ENCODE measurements at regions not wholly inside any gene's neighbourhood (a gene's known extent, or its start where the extent isn't known, plus 50 kb on each side); places are given as distances from the start of the nearest gene placed in this dataset.
"Not testable (repeated sequence)": the region's sequence is repeated elsewhere in the genome, so short reads cannot be mapped to it uniquely, and the experiment has no call there.

DNA sequence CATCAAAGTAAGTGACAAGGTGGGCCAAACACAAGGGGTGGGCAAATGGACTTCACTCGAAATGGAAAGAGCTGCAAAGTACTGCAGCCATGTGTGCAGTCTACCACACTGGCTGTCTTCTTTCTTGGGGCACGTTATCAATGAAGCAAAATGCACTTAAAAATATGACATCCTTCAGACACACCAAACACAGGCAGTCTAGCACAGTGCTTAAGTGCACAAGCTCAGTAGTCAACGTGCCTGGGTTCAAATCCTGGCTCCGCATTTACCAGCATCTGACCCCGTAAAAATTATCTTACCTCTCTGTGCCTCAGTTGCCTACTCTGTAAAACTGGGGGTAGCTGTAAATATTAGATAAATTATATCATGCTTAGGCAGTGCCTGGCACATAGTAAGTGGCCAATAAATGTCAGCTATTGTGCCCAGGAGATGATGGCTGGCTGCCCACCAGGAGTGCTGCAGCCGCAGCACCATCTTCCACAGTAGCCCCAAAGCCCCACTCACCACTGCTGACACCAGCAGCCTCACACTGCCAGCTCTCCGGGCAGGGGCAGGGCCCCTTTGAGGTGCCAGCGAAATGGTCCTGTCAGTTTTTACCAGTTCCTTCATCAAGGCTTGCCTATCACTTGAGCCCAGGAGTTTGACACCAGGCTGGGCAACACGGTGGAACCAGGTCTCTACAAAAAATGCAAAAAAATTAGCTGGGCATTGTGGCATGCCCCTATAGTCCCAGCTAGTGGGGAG, 121.8 kb upstream of the SLC1A4 start:
- H3K27ac Mint-ChIP-seq = no peak overlapping the region
- no peak overlapping the region for H3K4me3 Mint-ChIP-seq
- no peaks in the 10 kb centered on the region for H3K4me1 Mint-ChIP-seq
- ATAC-seq = no peak
- no peaks in the 10 kb centered on the region for H3K9me3 Mint-ChIP-seq
- no peak for DNase-seq
- H3K27me3 Mint-ChIP-seq = peaks cover 29% of the 10 kb centered on the region

- Mint-ChIP-seq H3K9me3 (no peaks in the 10 kb centered on the region), H3K27me3 (peaks cover 29% of the 10 kb centered on the region), H3K4me1 (peaks cover 4% of the 10 kb centered on the region), H3K27ac (peak overlapping the region in 1 of 2 donors; percentile 59), H3K4me3 (no peak overlapping the region)
- DNase-seq = no peak
- ATAC-seq = no peak
Observed at GRCh38 chr2:64869126-64869525, 120.1 kb upstream of the SLC1A4 start.

GRCh38 chr2:64873472-64873924, 115.7 kb upstream of the SLC1A4 start:
- H3K27me3 Mint-ChIP-seq = peaks cover 8% of the 10 kb centered on the region
- H3K4me1 Mint-ChIP-seq = peaks cover 4% of the 10 kb centered on the region
- H3K27ac Mint-ChIP-seq = no peak overlapping the region
- peak; percentile 88 for ATAC-seq
- DNase-seq = peak; percentile 81 to 82
- peak overlapping the region; percentile 2 to 26 for H3K4me3 Mint-ChIP-seq
- H3K9me3 Mint-ChIP-seq = no peaks in the 10 kb centered on the region

GRCh38 chr2:64874593-64874992, 114.6 kb upstream of the SLC1A4 start:
- ATAC-seq = no peak
- DNase-seq = no peak
- H3K27ac Mint-ChIP-seq = no peak overlapping the region
- H3K4me3 Mint-ChIP-seq = no peak overlapping the region
- H3K4me1 Mint-ChIP-seq = peaks cover 4% of the 10 kb centered on the region
- no peaks in the 10 kb centered on the region for H3K27me3 Mint-ChIP-seq
- no peaks in the 10 kb centered on the region for H3K9me3 Mint-ChIP-seq

- Mint-ChIP-seq H3K4me1 (peaks cover 4% of the 10 kb centered on the region), H3K27ac (no peak overlapping the region), H3K9me3 (no peaks in the 10 kb centered on the region), H3K4me3 (no peak overlapping the region), H3K27me3 (no peaks in the 10 kb centered on the region)
- no peak for DNase-seq
- ATAC-seq = no peak
Observed at GRCh38 chr2:64875368-64875767, 113.8 kb upstream of the SLC1A4 start.

DNA sequence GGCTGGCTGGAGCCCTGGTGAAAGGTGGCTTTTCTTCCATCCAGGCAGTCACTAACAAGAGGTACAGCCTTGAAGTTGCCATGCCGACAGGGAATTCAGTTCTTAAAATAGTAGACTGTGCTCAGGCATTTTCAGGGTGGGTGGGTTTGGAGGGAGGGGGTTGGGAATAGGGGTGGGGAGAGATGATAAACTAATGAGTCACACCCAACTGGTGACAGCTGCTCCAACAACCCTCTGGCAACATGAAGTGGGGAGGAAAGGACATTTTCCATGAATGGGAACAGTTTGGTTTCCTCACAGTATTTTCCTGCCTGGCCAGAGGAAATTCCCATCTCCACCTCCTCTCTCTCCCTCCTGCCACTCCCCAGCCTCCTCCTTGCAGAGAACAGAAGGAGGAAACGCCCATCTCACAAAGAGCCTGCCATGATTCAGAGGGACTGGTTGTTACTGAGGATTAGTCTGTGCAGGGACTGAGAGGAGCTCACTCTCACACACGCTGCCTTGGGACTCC, 113.0 kb upstream of the SLC1A4 start:
- Mint-ChIP-seq H3K4me3 (no peak overlapping the region), H3K4me1 (peaks cover 4% of the 10 kb centered on the region)
- DNase-seq = no peak

GRCh38 chr2:64879745-64880144, 109.5 kb upstream of the SLC1A4 start:
- H3K9me3 Mint-ChIP-seq = no peaks in the 10 kb centered on the region
- H3K4me1 Mint-ChIP-seq = no peaks in the 10 kb centered on the region
- H3K27me3 Mint-ChIP-seq = no peaks in the 10 kb centered on the region
- ATAC-seq (no peak), DNase-seq (no peak)
- H3K27ac Mint-ChIP-seq = no peak overlapping the region
- no peak overlapping the region for H3K4me3 Mint-ChIP-seq

More for the DNA sequence above, 113.0 kb upstream of the SLC1A4 start:
- no peaks in the 10 kb centered on the region for H3K9me3 Mint-ChIP-seq
- H3K27me3 Mint-ChIP-seq = no peaks in the 10 kb centered on the region
- no peak for ATAC-seq
- H3K27ac Mint-ChIP-seq = no peak overlapping the region

- no peaks in the 10 kb centered on the region for H3K9me3 Mint-ChIP-seq
- no peak for DNase-seq
- H3K4me1 Mint-ChIP-seq = no peaks in the 10 kb centered on the region
- H3K4me3 Mint-ChIP-seq = no peak overlapping the region
- ATAC-seq = no peak
- H3K27ac Mint-ChIP-seq = no peak overlapping the region
- no peaks in the 10 kb centered on the region for H3K27me3 Mint-ChIP-seq
Observed at GRCh38 chr2:64880193-64880951, 108.8 kb upstream of the SLC1A4 start.

DNA sequence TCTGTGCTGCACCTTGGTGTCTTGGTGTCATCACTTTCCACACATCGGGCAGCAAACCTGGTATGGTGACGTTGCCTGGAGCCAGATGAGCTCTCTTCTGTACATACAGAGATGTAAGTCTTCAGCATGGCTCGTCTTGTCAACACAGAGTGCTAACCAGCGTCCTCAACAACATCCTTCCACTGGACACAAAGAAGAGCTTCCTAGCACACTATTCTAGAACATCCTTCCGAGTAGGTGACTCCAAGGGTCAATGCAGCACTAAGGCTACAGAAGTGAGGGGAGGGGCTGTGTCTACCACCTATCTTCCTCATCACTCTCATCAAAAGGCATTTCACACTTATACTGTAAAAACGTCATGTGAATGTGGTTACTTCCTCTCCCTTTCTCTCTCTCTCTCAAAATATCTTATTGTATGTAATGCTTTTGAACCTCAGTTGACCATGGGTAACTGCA, 108.1 kb upstream of the SLC1A4 start:
- Mint-ChIP-seq H3K27me3 (no peaks in the 10 kb centered on the region), H3K9me3 (no peaks in the 10 kb centered on the region), H3K27ac (no peak overlapping the region), H3K4me3 (no peak overlapping the region), H3K4me1 (no peaks in the 10 kb centered on the region)
- ATAC-seq (no peak), DNase-seq (no peak)

DNA sequence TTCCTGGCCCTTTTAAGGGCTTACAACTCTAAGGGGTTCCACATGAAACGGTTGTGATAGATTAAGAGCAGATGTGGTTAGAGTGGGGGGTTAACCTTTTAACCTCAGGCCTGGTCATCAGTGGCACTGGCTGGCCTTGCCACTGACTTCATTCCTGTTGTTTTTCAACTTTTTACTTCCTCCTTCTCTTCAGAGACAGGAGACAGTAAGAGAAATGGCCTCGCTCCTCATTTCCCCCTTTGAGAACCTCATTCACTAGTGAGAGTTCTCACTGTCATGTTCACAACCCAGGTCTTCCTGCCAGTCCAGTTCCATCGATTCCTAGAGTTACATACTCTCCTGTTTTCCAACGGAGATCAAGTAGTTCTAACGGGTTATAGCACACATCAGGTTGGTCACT, 101.6 kb upstream of the SLC1A4 start:
- no peak for DNase-seq
- Mint-ChIP-seq H3K9me3 (no peaks in the 10 kb centered on the region), H3K27ac (no peak overlapping the region), H3K4me1 (no peaks in the 10 kb centered on the region), H3K27me3 (peaks cover 10% of the 10 kb centered on the region), H3K4me3 (no peak overlapping the region)
- no peak for ATAC-seq

DNA sequence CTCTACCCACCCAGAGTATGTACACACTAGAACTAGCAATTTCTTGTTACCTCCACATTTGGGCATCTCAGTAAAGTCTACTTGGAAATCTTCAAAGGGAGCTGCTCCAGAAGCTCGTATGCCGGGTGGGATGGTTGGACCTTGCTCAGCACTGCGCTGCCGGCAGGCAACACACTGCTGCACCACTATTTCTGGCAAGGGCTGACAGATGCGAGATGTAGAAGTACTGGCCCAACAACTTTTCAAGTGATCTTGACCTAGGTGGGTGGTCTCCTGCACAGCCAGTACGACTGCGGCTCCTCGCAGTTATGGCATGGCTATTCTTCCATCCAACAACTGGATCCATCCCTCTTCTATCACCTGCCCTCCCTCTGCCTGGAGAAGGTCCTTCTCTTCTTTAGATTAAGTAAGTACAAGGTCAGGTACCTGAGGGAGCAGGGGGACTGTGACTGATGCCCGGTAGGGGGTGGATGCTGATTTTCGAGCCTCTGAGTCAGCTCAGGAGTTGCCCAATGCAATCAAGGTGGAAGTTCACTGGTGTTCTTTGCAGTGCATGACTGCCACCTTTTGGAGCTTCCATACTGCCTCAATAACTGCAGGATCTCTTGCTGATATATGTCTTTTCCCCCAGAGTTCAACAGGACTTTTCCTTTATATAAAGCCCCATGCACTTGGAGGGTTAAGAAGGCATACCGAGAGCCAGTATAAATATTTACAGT, 100.4 kb upstream of the SLC1A4 start:
- no peak overlapping the region for H3K4me3 Mint-ChIP-seq

GRCh38 chr2:64889803-64890202, 99.4 kb upstream of the SLC1A4 start:
- no peak for ATAC-seq
- Mint-ChIP-seq H3K9me3 (no peaks in the 10 kb centered on the region), H3K4me1 (no peaks in the 10 kb centered on the region)

More for the DNA sequence above, 100.4 kb upstream of the SLC1A4 start:
- H3K4me1 Mint-ChIP-seq = no peaks in the 10 kb centered on the region
- DNase-seq (no peak), ATAC-seq (no peak)
- H3K27ac Mint-ChIP-seq = no peak overlapping the region
- peaks cover 19% of the 10 kb centered on the region for H3K27me3 Mint-ChIP-seq
- H3K9me3 Mint-ChIP-seq = no peaks in the 10 kb centered on the region

GRCh38 chr2:64896572-64896971, 92.6 kb upstream of the SLC1A4 start:
- not testable (repeated sequence) for DNase-seq, H3K4me1 Mint-ChIP-seq, ATAC-seq, H3K9me3 Mint-ChIP-seq, H3K27ac Mint-ChIP-seq, H3K4me3 Mint-ChIP-seq
- H3K27me3 Mint-ChIP-seq = peaks cover 16% of the 10 kb centered on the region

More at GRCh38 chr2:64889803-64890202, 99.4 kb upstream of the SLC1A4 start:
- Mint-ChIP-seq H3K27me3 (peaks cover 25% of the 10 kb centered on the region), H3K4me3 (no peak overlapping the region), H3K27ac (no peak overlapping the region)
- DNase-seq = no peak

GRCh38 chr2:64899081-64899865, 89.9 kb upstream of the SLC1A4 start:
- H3K4me3 Mint-ChIP-seq = no peak overlapping the region
- DNase-seq (no peak), ATAC-seq (no peak)
- H3K27me3 Mint-ChIP-seq = peaks cover 26% of the 10 kb centered on the region
- no peaks in the 10 kb centered on the region for H3K9me3 Mint-ChIP-seq
- peak overlapping the region in 1 of 2 donors; percentile 31 for H3K27ac Mint-ChIP-seq
- peaks cover 6% of the 10 kb centered on the region for H3K4me1 Mint-ChIP-seq

- not testable (repeated sequence) for ATAC-seq, H3K4me3 Mint-ChIP-seq, H3K4me1 Mint-ChIP-seq, H3K27ac Mint-ChIP-seq, H3K9me3 Mint-ChIP-seq, DNase-seq
- peaks cover 26% of the 10 kb centered on the region for H3K27me3 Mint-ChIP-seq
Observed at GRCh38 chr2:64899876-64900275, 89.3 kb upstream of the SLC1A4 start.
